Astrocyte (in vitro differentiated cells and primary cell): ENCODE measurements at regions not wholly inside any gene's neighbourhood (a gene's known extent, or its start where the extent isn't known, plus 50 kb on each side); places are given as distances from the start of the nearest gene placed in this dataset.

Experiments used
- DNase-seq: peaks from one replicate; pipeline ENCODE4 v3.0.0-alpha.2; 2010; ENCODE audit warnings: low read depth
- FAIRE-seq: peaks from 2 replicates; lab custom pipeline; 2011; peaks lifted over from hg19 to GRCh38; lab: Jason Lieb, UNC
- H2AFZ ChIP-seq: 2 replicates; pipeline ENCODE4 v1.6.0; 2012; ENCODE audit warnings: low read depth, low read length, inconsistent platforms
- H3K27ac ChIP-seq: 2 replicates; pipeline ENCODE4 v1.5.1; 2011; ENCODE audit warnings: low read depth, low read length, inconsistent platforms
- H3K27me3 ChIP-seq: 2 replicates; pipeline ENCODE4 v1.6.0; 2011; ENCODE audit warnings: low read length, inconsistent platforms; ENCODE audit not compliant: insufficient read depth
- H3K36me3 ChIP-seq: 2 replicates; pipeline ENCODE4 v1.5.1; 2011; ENCODE audit warnings: low read length, inconsistent platforms; ENCODE audit not compliant: insufficient read depth
- H3K4me1 ChIP-seq: 2 replicates; pipeline ENCODE4 v1.5.1; 2011; ENCODE audit warnings: low read length, inconsistent platforms; ENCODE audit not compliant: insufficient read depth
- H3K4me2 ChIP-seq: 2 replicates; pipeline ENCODE4 v1.6.0; 2012; ENCODE audit warnings: low read length, inconsistent platforms
- H3K4me3 ChIP-seq: 2 replicates; pipeline ENCODE4 v1.5.1; 2011; ENCODE audit warnings: low read depth, mild to moderate bottlenecking, low read length, inconsistent platforms; ENCODE audit not compliant: insufficient read depth
- H3K79me2 ChIP-seq: 2 replicates; pipeline ENCODE4 v1.6.0; 2012; ENCODE audit warnings: mild to moderate bottlenecking, low read length, inconsistent platforms; ENCODE audit not compliant: insufficient read depth
- H3K9ac ChIP-seq: 2 replicates; pipeline ENCODE4 v1.6.0; 2012; ENCODE audit warnings: mild to moderate bottlenecking, low read length, inconsistent platforms
- H3K9me3 ChIP-seq: 2 replicates; pipeline ENCODE4 v1.5.1; 2012; ENCODE audit warnings: low read depth, mild to moderate bottlenecking, low read length, inconsistent platforms; ENCODE audit not compliant: insufficient read depth
- H4K20me1 ChIP-seq: 2 replicates; pipeline ENCODE4 v1.6.0; 2012; ENCODE audit warnings: low read length, inconsistent platforms; ENCODE audit not compliant: insufficient read depth
- H3K27ac Mint-ChIP-seq: one replicate; pipeline ENCODE4 v1.8.0; 2021; ENCODE audit warnings: mild to moderate bottlenecking, mixed read lengths; ENCODE audit not compliant: unreplicated experiment
- H3K27me3 Mint-ChIP-seq: one replicate; pipeline ENCODE4 v1.8.0; 2021; ENCODE audit warnings: low read depth, mixed read lengths; ENCODE audit not compliant: unreplicated experiment
- H3K36me3 Mint-ChIP-seq: one replicate; pipeline ENCODE4 v1.8.0; 2021; ENCODE audit warnings: low read depth, mixed read lengths; ENCODE audit not compliant: unreplicated experiment
- H3K4me1 Mint-ChIP-seq: one replicate; pipeline ENCODE4 v1.8.0; 2021; ENCODE audit warnings: low read depth, mixed read lengths; ENCODE audit not compliant: unreplicated experiment
- H3K4me3 Mint-ChIP-seq: one replicate; pipeline ENCODE4 v1.8.0; 2021; ENCODE audit warnings: mild to moderate bottlenecking, moderate library complexity, mixed read lengths; ENCODE audit not compliant: unreplicated experiment
- H3K9me3 Mint-ChIP-seq: one replicate; pipeline ENCODE4 v1.8.0; 2021; ENCODE audit warnings: mild to moderate bottlenecking, mixed read lengths; ENCODE audit not compliant: unreplicated experiment
- CTCF ChIP-seq: IDR thresholded peaks from 2 replicates; pipeline ENCODE4 v1.5.1; 2011; ENCODE audit warnings: low read depth, mild to moderate bottlenecking, inconsistent platforms, low read length, moderate library complexity; ENCODE audit not compliant: insufficient read depth
- EZH2 ChIP-seq: IDR thresholded peaks from 2 replicates; pipeline ENCODE4 v1.6.1; 2012; ENCODE audit warnings: mild to moderate bottlenecking, low read length, inconsistent platforms; ENCODE audit not compliant: insufficient read depth

DNA sequence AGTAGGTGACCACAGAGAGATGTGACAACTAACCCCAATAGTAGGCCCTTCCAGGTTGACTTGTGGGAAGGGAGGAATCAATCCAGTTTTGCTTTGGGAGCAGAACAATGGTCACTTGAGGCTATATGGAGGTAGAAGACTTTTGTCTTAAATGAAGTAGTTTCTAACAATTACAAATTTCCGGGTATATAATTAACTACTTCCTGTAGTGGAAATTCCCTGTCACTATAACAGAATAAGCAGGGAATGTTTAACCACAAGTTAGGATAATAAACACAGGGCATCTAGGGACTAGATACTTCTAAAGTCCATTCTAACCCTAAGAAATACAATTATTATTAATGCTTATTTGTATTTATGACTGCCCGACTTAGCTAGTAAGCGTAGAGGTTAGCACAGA is 99.0 kb upstream of the TRPC3 start:
- Histone ChIP-seq H2AFZ (no peak overlapping the region), H3K4me3 (no peak overlapping the region), H3K4me2 (no peak overlapping the region), H3K4me1 (no peaks in the 10 kb centered on the region), H3K79me2 (no peaks in the 10 kb centered on the region), H3K9me3 (no peaks in the 10 kb centered on the region), H3K27me3 (no peaks in the 10 kb centered on the region), H3K27ac (no peak overlapping the region), H3K36me3 (no peaks in the 10 kb centered on the region), H3K9ac (no peak overlapping the region), H4K20me1 (no peaks in the 10 kb centered on the region)
- H3K36me3 Mint-ChIP-seq, result no peaks in the 10 kb centered on the region
- no peak overlapping the region for H3K27ac Mint-ChIP-seq
- TF ChIP-seq EZH2 (no peak), CTCF (no peak)
- no peaks in the 10 kb centered on the region for H3K27me3 Mint-ChIP-seq
- FAIRE-seq, result no peak
- H3K4me3 Mint-ChIP-seq, result no peak overlapping the region
- no peak for DNase-seq
- H3K4me1 Mint-ChIP-seq, result peaks cover 4% of the 10 kb centered on the region
- H3K9me3 Mint-ChIP-seq, result no peaks in the 10 kb centered on the region

- no peaks in the 10 kb centered on the region for H3K79me2 ChIP-seq
- FAIRE-seq (no peak), DNase-seq (no peak)
- no peaks in the 10 kb centered on the region for H3K4me1 ChIP-seq
- H3K27ac ChIP-seq, result no peak overlapping the region
- H3K4me3 ChIP-seq, result no peak overlapping the region
- Mint-ChIP-seq H3K4me1 (peaks cover 7% of the 10 kb centered on the region), H3K27me3 (no peaks in the 10 kb centered on the region), H3K9me3 (no peaks in the 10 kb centered on the region), H3K27ac (no peak overlapping the region), H3K4me3 (no peak overlapping the region), H3K36me3 (no peaks in the 10 kb centered on the region)
- H3K9me3 ChIP-seq, result no peaks in the 10 kb centered on the region
- no peak overlapping the region for H3K4me2 ChIP-seq
- H3K9ac ChIP-seq, result no peak overlapping the region
- TF ChIP-seq CTCF, result no peak
- no peak for TF ChIP-seq EZH2
- H3K36me3 ChIP-seq, result no peaks in the 10 kb centered on the region
- no peaks in the 10 kb centered on the region for H4K20me1 ChIP-seq
- H2AFZ ChIP-seq, result no peak overlapping the region
- H3K27me3 ChIP-seq, result no peaks in the 10 kb centered on the region
Observed at GRCh38 chr4:122047456-122048425, 95.9 kb upstream of the TRPC3 start.

DNA sequence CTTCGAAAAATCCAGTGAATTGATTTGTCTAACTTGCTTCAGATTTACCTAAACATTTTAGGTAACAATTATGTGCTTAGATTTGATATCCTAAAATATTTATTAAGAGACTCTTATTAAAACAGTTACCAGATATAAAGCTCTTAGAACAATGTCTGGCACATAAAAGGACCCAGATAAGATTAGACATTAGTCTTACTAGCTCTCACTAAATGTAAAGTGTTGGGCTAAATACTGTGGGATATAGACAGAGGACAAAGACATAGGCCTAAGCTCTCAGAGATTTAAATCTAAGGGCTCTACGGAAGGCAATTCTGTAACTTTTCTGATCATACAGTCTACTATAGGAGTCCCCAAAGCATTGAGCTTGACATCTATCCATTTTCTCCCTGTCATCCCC is 94.4 kb upstream of the TRPC3 start:
- no peak overlapping the region for H3K4me2 ChIP-seq
- H3K27me3 Mint-ChIP-seq, result no peaks in the 10 kb centered on the region
- H3K27ac Mint-ChIP-seq, result no peak overlapping the region
- no peaks in the 10 kb centered on the region for H3K36me3 ChIP-seq
- H3K36me3 Mint-ChIP-seq, result no peaks in the 10 kb centered on the region
- H4K20me1 ChIP-seq, result no peaks in the 10 kb centered on the region
- H3K27me3 ChIP-seq, result no peaks in the 10 kb centered on the region
- no peak overlapping the region for H2AFZ ChIP-seq
- no peaks in the 10 kb centered on the region for H3K4me1 ChIP-seq
- DNase-seq (no peak), FAIRE-seq (no peak)
- no peak overlapping the region for H3K4me3 ChIP-seq
- no peaks in the 10 kb centered on the region for H3K9me3 Mint-ChIP-seq
- no peak for TF ChIP-seq EZH2
- no peak for TF ChIP-seq CTCF
- no peak overlapping the region for H3K9ac ChIP-seq
- peaks cover 4% of the 10 kb centered on the region for H3K4me1 Mint-ChIP-seq
- H3K27ac ChIP-seq, result no peak overlapping the region
- no peaks in the 10 kb centered on the region for H3K9me3 ChIP-seq
- H3K79me2 ChIP-seq, result no peaks in the 10 kb centered on the region
- H3K4me3 Mint-ChIP-seq, result no peak overlapping the region
